GM12878 (cell line): ENCODE measurements at regions not wholly inside any gene's neighbourhood (a gene's known extent, or its start where the extent isn't known, plus 50 kb on each side); places are given as distances from the start of the nearest gene placed in this dataset.

ENCODE experiments used
- ATAC-seq: fragments of 200-7000 bp; cut with Tn5 transposase; 3 replicates; pipeline ENCODE4 v1.9.1; 2020; ENCODE audit warnings: mild to moderate bottlenecking, moderate library complexity
- BruUV-seq: library from RNA; stranded (reverse); fragments of 400-500 nt; replicated peaks from 2 replicates; lab custom pipeline; 2021; lab: Mats Ljungman, UMichigan
- CTCF ChIA-PET: fragments of 300-600 bp; sonication (Branson Sonifier 250); formaldehyde crosslinking; extraction: SDS; loops from one replicate; lab custom pipeline; 2021; ENCODE audit warnings: inconsistent platforms; lab: Yijun Ruan, JAX
- POLR2A ChIA-PET: fragments of 350-600 bp; formaldehyde crosslinking; extraction: SDS; loops from one replicate; lab custom pipeline; 2021; ENCODE audit warnings: inconsistent platforms; lab: Charles Lee
- RAD21 ChIA-PET: fragments of 300-600 bp; sonication (Branson Sonifier 250); formaldehyde crosslinking; loops from one replicate; lab custom pipeline; 2023; ENCODE audit warnings: antibody characterized with exemption; ENCODE audit not compliant: unreplicated experiment; lab: Charles Lee
- SMC1A ChIA-PET: fragments of 300-600 bp; sonication (Branson Sonifier 250); formaldehyde crosslinking; loops from one replicate; lab custom pipeline; 2023; ENCODE audit not compliant: unreplicated experiment, uncharacterized antibody; lab: Charles Lee
- DNase-seq: peaks from one replicate; pipeline ENCODE4 v3.0.0-alpha.2; 2011; ENCODE audit warnings: low read depth, low spot score
- FAIRE-seq: peaks from 3 replicates; lab custom pipeline; 2011; peaks lifted over from hg19 to GRCh38; lab: Jason Lieb, UNC
- H2AFZ ChIP-seq: 2 replicates; pipeline ENCODE4 v1.6.0; 2011; ENCODE audit warnings: low read depth, low read length, control low read depth; ENCODE audit not compliant: control insufficient read depth
- H3K27ac ChIP-seq: 2 replicates; pipeline ENCODE4 v1.5.1; 2011; ENCODE audit warnings: control low read depth; ENCODE audit not compliant: control insufficient read depth, insufficient read depth
- H3K27me3 ChIP-seq, 2 experiments: replicated peaks in 1 of 2; 2 replicates each; pipeline versions ENCODE4 v1.6.0 to v1.6.1; 2011; ENCODE audit warnings: low read length in 1 of 2; ENCODE audit not compliant: control insufficient read depth in 2 of 2, insufficient read depth in 2 of 2
- H3K36me3 ChIP-seq, 2 experiments: 2 replicates each; pipeline ENCODE4 v1.5.1; 2011; ENCODE audit warnings: low read length in 1 of 2; ENCODE audit not compliant: control insufficient read depth in 2 of 2, insufficient read depth in 2 of 2
- H3K4me1 ChIP-seq: 2 replicates; pipeline ENCODE4 v1.6.1; 2011; ENCODE audit warnings: mild to moderate bottlenecking, low read length, moderate library complexity, mixed read lengths; ENCODE audit not compliant: control insufficient read depth, insufficient read depth
- H3K4me2 ChIP-seq: 2 replicates; pipeline ENCODE4 v1.6.0; 2011; ENCODE audit warnings: control low read depth; ENCODE audit not compliant: control insufficient read depth, insufficient read depth
- H3K4me3 ChIP-seq: fragments of 200-600 bp; sonication (generic); 2 replicates; pipeline ENCODE4 v1.5.1; 2016
- H3K79me2 ChIP-seq: 2 replicates; pipeline ENCODE4 v1.6.0; 2011; ENCODE audit warnings: low read length; ENCODE audit not compliant: control insufficient read depth, insufficient read depth
- H3K9ac ChIP-seq: 2 replicates; pipeline ENCODE4 v1.8.0; 2011; ENCODE audit warnings: low read length, control low read depth, mixed read lengths; ENCODE audit not compliant: control insufficient read depth, insufficient read depth
- H3K9me3 ChIP-seq: replicated peaks from 3 replicates; pipeline ENCODE4 v1.5.1; 2011; ENCODE audit warnings: mild to moderate bottlenecking, low read length; ENCODE audit not compliant: control insufficient read depth, insufficient read depth
- H4K20me1 ChIP-seq: 2 replicates; pipeline ENCODE4 v1.6.0; 2011; ENCODE audit not compliant: control insufficient read depth, insufficient read depth
- FOXK2 ChIP-seq: fragments of 450-650 bp; IDR thresholded peaks from 2 replicates; pipeline ENCODE4 v1.6.1; 2017; ENCODE audit warnings: mild to moderate bottlenecking, moderate library complexity
- GATAD2B ChIP-seq: fragments of 450-650 bp; conservative IDR thresholded peaks from 2 replicates; pipeline ENCODE4 v1.6.1; 2017; ENCODE audit warnings: low read depth, mild to moderate bottlenecking, moderate library complexity
- HCFC1 ChIP-seq: fragments of 150-350 bp; IDR thresholded peaks from 2 replicates; pipeline ENCODE4 v1.6.1; 2014; ENCODE audit warnings: low read length
- HDAC6 ChIP-seq: fragments of 200-600 bp; sonication (generic); IDR thresholded peaks from one replicate; pipeline ENCODE4 v1.8.0; 2017; ENCODE audit warnings: antibody characterized with exemption; ENCODE audit not compliant: unreplicated experiment
- IKZF1 ChIP-seq: fragments of 450-650 bp; conservative IDR thresholded peaks from 2 replicates; pipeline ENCODE4 v1.6.1; 2017; ENCODE audit warnings: antibody characterized with exemption, mild to moderate bottlenecking
- KLF5 ChIP-seq: fragments of 450-650 bp; IDR thresholded peaks from 2 replicates; pipeline ENCODE4 v1.6.1; 2014; ENCODE audit warnings: mild to moderate bottlenecking; ENCODE audit not compliant: partially characterized antibody
- LARP7 ChIP-seq: fragments of 450-650 bp; IDR thresholded peaks from 2 replicates; pipeline ENCODE4 v1.6.1; 2017; ENCODE audit warnings: mild to moderate bottlenecking
- NFYA ChIP-seq: IDR thresholded peaks from 2 replicates; pipeline ENCODE4 v1.6.1; 2011; ENCODE audit warnings: low read depth, mild to moderate bottlenecking, low read length, improper control_type of control experiment, borderline replicate concordance
- PAX5 ChIP-seq: IDR thresholded peaks from 2 replicates; pipeline ENCODE4 v1.6.1; 2011; ENCODE audit warnings: low read depth, low read length, borderline replicate concordance
- PML ChIP-seq: IDR thresholded peaks from 2 replicates; pipeline ENCODE4 v1.6.1; 2012; ENCODE audit warnings: low read length, inconsistent platforms
- RAD21 ChIP-seq: IDR thresholded peaks from 2 replicates; pipeline ENCODE4 v1.6.1; 2011; ENCODE audit warnings: mild to moderate bottlenecking, low read depth, low read length, moderate library complexity; ENCODE audit not compliant: insufficient read depth
- RBBP5 ChIP-seq: fragments of 200-600 bp; sonication (generic); conservative IDR thresholded peaks from 2 replicates; pipeline ENCODE4 v1.6.1; 2016
- SIX5 ChIP-seq: IDR thresholded peaks from 2 replicates; pipeline ENCODE4 v1.6.1; 2011; ENCODE audit warnings: mild to moderate bottlenecking, low read depth, low read length, moderate library complexity; ENCODE audit not compliant: severe bottlenecking
- STAT1 ChIP-seq: fragments of 450-650 bp; conservative IDR thresholded peaks from 2 replicates; pipeline ENCODE4 v1.6.1; 2014; ENCODE audit warnings: antibody characterized with exemption, mild to moderate bottlenecking
- SUPT20H ChIP-seq: IDR thresholded peaks from 2 replicates; pipeline ENCODE4 v1.6.1; 2011; ENCODE audit warnings: low read depth, mild to moderate bottlenecking, low read length, moderate library complexity, borderline replicate concordance; ENCODE audit not compliant: control insufficient read depth
- TCF7 ChIP-seq: IDR thresholded peaks from 2 replicates; pipeline ENCODE4 v1.6.1; 2014; ENCODE audit warnings: antibody characterized with exemption, borderline replicate concordance
- WRNIP1 ChIP-seq: IDR thresholded peaks from 2 replicates; pipeline ENCODE4 v1.6.1; 2011; ENCODE audit warnings: low read depth, low read length, improper control_type of control experiment, borderline replicate concordance
- WGBS: methylation state at CpG from one replicate; pipeline ENCODE4 v1.1.6; 2016; ENCODE audit warnings: low lambda C conversion rate; ENCODE audit not compliant: insufficient replicate concordance, insufficient coverage; ENCODE audit errors: missing lambda C conversion rate; 5-methylcytosine and 5-hydroxymethylcytosine counted together
- in situ Hi-C: fragments of 300-500 bp; cut with MboI; formaldehyde crosslinking; loops from 9 replicates; pipeline ENCODE4 v1.14.3; 2018; ENCODE audit warnings: mixed read lengths
- intact Hi-C: fragments of 100-400 bp; cut with micrococcal nuclease; formaldehyde crosslinking; loops from one replicate; pipeline ENCODE4 v1.14.2; 2022; ENCODE audit not compliant: unreplicated experiment
- TF ChIP-seq, protein P1 (sequence below): fragments of 450-650 bp; IDR thresholded peaks from 2 replicates; pipeline ENCODE4 v1.6.1; 2016; ENCODE audit warnings: mild to moderate bottlenecking, moderate library complexity, borderline replicate concordance

DNA sequence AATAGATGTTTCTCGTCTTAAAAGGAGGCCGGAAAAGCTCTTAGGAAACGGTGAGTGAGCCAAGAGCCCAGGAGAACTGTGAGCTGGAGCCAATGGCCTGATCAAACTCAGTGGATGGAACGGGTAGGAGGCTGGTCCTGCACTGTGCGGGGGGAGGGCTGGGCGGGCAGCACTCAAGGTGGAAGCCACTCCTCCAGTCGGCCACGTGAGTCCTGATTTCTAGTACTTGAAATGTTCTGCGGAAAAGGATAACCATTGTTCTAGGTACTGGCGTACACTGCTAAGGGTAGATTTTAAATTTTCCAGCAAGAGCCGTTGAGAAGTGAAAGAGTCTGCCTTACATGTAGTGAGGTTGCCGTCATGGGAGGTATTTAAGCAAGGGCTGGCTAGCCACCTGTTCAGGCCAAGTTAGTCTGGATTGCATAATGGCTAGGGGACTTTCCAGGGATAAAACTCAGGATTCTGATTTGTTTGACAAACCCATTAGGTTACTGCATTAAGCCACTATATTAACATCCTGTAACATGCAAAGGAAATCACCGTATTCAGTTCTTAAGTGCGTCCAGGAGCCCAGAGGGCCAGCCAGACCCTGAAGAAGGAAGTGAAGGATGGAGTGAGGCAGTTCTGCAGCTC, 51.3 kb upstream of the ODC1 start:
- H3K27me3 ChIP-seq = peaks cover 0 to 1% of the 10 kb centered on the region in 2 experiments; a peak in 3 of 4 replicates
- H2AFZ ChIP-seq = no peak overlapping the region
- no peak overlapping the region for H3K4me2 ChIP-seq
- no peak for DNase-seq
- no peaks in the 10 kb centered on the region for H4K20me1 ChIP-seq
- ATAC-seq = no peak
- FAIRE-seq = no peak
- in situ Hi-C loops (no loop called here), intact Hi-C loops (no loop called here)
- ChIA-PET SMC1A (no interaction called here), CTCF (no interaction called here), RAD21 (no interaction called here), POLR2A (no interaction called here)
- no peak overlapping the region for H3K9ac ChIP-seq
- H3K4me1 ChIP-seq = peaks cover under 1% of the 10 kb centered on the region; the same call in 1 of the 2 replicates
- no peaks in the 10 kb centered on the region for H3K79me2 ChIP-seq
- TF ChIP-seq RBBP5 (no peak), WRNIP1 (no peak), HDAC6 (no peak), LARP7 (no peak), STAT1 (no peak), SIX5 (no peak), GATAD2B (no peak), PAX5 (no peak), IKZF1 (no peak), RAD21 (no peak), KLF5 (no peak), NFYA (no peak), SUPT20H (no peak), TCF7 (no peak), HCFC1 (no peak), FOXK2 (no peak), PML (no peak)
- TF ChIP-seq, protein P1, sequence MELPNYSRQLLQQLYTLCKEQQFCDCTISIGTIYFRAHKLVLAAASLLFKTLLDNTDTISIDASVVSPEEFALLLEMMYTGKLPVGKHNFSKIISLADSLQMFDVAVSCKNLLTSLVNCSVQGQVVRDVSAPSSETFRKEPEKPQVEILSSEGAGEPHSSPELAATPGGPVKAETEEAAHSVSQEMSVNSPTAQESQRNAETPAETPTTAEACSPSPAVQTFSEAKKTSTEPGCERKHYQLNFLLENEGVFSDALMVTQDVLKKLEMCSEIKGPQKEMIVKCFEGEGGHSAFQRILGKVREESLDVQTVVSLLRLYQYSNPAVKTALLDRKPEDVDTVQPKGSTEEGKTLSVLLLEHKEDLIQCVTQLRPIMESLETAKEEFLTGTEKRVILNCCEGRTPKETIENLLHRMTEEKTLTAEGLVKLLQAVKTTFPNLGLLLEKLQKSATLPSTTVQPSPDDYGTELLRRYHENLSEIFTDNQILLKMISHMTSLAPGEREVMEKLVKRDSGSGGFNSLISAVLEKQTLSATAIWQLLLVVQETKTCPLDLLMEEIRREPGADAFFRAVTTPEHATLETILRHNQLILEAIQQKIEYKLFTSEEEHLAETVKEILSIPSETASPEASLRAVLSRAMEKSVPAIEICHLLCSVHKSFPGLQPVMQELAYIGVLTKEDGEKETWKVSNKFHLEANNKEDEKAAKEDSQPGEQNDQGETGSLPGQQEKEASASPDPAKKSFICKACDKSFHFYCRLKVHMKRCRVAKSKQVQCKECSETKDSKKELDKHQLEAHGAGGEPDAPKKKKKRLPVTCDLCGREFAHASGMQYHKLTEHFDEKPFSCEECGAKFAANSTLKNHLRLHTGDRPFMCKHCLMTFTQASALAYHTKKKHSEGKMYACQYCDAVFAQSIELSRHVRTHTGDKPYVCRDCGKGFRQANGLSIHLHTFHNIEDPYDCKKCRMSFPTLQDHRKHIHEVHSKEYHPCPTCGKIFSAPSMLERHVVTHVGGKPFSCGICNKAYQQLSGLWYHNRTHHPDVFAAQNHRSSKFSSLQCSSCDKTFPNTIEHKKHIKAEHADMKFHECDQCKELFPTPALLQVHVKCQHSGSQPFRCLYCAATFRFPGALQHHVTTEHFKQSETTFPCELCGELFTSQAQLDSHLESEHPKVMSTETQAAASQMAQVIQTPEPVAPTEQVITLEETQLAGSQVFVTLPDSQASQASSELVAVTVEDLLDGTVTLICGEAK = no peak
- H3K9me3 ChIP-seq = no peaks in the 10 kb centered on the region
- no peak overlapping the region for H3K4me3 ChIP-seq
- H3K27ac ChIP-seq = no peak overlapping the region
- BruUV-seq = no TSS peak
- 37% methylated on average over 14 of the region's 14 CpGs for WGBS
- H3K36me3 ChIP-seq = no peaks in the 10 kb centered on the region
